ENCODE measurements at regions not wholly inside any gene's neighbourhood (a gene's known extent, or its start where the extent isn't known, plus 50 kb on each side); places are given as distances from the start of the nearest gene placed in this dataset.

GRCh38 chr2:183291436-183291835 lies 167.2 kb downstream of the NUP35 start:
- no peak for DNase-seq

- DNase-seq = peak; percentile 5
These were observed 167.8 kb downstream of the NUP35 start for GRCh38 chr2:183292028-183292427.

GRCh38 chr2:183339311-183339710 lies 215.1 kb downstream of the NUP35 start:
- DNase-seq = no peak

GRCh38 chr2:183341057-183341456 lies 216.8 kb downstream of the NUP35 start:
- no peak for DNase-seq

- no peak for DNase-seq
These were observed 223.7 kb downstream of the NUP35 start for GRCh38 chr2:183347969-183348368.

- peak; percentile 17 for DNase-seq
These were observed 224.2 kb downstream of the NUP35 start for GRCh38 chr2:183348492-183348891.

- DNase-seq = no peak
These were observed 224.8 kb downstream of the NUP35 start for GRCh38 chr2:183349091-183349490.

- no peak for DNase-seq
These were observed 235.6 kb downstream of the NUP35 start for GRCh38 chr2:183359867-183360266.

GRCh38 chr2:183371545-183371944 lies 247.3 kb downstream of the NUP35 start:
- DNase-seq = peak; percentile 62

GRCh38 chr2:183375821-183376220 lies 251.6 kb downstream of the NUP35 start:
- no peak for DNase-seq

- DNase-seq = no peak
These were observed 259.6 kb downstream of the NUP35 start for GRCh38 chr2:183383854-183384253.

- no peak for DNase-seq
These were observed 265.4 kb downstream of the NUP35 start for GRCh38 chr2:183389546-183390080.

- no peak for DNase-seq
These were observed 265.9 kb downstream of the NUP35 start for GRCh38 chr2:183390109-183390508.

- no peak for DNase-seq
These were observed 280.1 kb downstream of the NUP35 start for GRCh38 chr2:183404392-183404791.

GRCh38 chr2:183408562-183408961 lies 284.3 kb downstream of the NUP35 start:
- no peak for DNase-seq

GRCh38 chr2:183409662-183410061 lies 285.4 kb downstream of the NUP35 start:
- DNase-seq = no peak

GRCh38 chr2:183416753-183417152 lies 292.5 kb downstream of the NUP35 start:
- DNase-seq = no peak

GRCh38 chr2:183426825-183427224 lies 302.6 kb downstream of the NUP35 start:
- DNase-seq = no peak

GRCh38 chr2:183427558-183427957 lies 303.3 kb downstream of the NUP35 start:
- no peak for DNase-seq

- DNase-seq = no peak
These were observed 304.6 kb downstream of the NUP35 start for GRCh38 chr2:183428881-183429280.

GRCh38 chr2:183438541-183438940 lies 314.3 kb downstream of the NUP35 start:
- DNase-seq = no peak

- DNase-seq = no peak
These were observed 330.8 kb downstream of the NUP35 start for GRCh38 chr2:183455056-183455455.

GRCh38 chr2:183456177-183456576 lies 331.9 kb downstream of the NUP35 start:
- no peak for DNase-seq

GRCh38 chr2:183458460-183458859 lies 334.2 kb downstream of the NUP35 start:
- no peak for DNase-seq

- no peak for DNase-seq
These were observed 335.2 kb downstream of the NUP35 start for GRCh38 chr2:183459466-183459865.

GRCh38 chr2:183463821-183464220 lies 339.6 kb downstream of the NUP35 start:
- DNase-seq = no peak

Data from OCI-M1 (cell line).